HEK293 (cell line): ENCODE measurements at regions not wholly inside any gene's neighbourhood (a gene's known extent, or its start where the extent isn't known, plus 50 kb on each side); places are given as distances from the start of the nearest gene placed in this dataset.

Experiments used
- ZNF138 ChIP-seq: fragments of 450-650 bp; formaldehyde crosslinking; IDR thresholded peaks from 2 replicates; pipeline ENCODE4 v1.5.1; 2016; ENCODE audit warnings: missing biosample characterization, missing genetic modification characterization, borderline replicate concordance
- ZNF660 ChIP-seq: fragments of 450-650 bp; IDR thresholded peaks from 2 replicates; pipeline ENCODE4 v1.5.1; 2018; ENCODE audit warnings: missing biosample characterization, mild to moderate bottlenecking, missing genetic modification characterization

- TF ChIP-seq ZNF138 (tag by site-specific recombination) (no peak), ZNF660 (no peak)
Measured at GRCh38 chr4:66604192-66604591, 933.9 kb upstream of the EPHA5 start.
